Stimulated activated CD4-positive, alpha-beta T cell treated with anti-CD3 and anti-CD28 coated beads, Interleukin-15, amount 100 ng/mL, for 24 hours (primary cell): ENCODE measurements at regions not wholly inside any gene's neighbourhood (a gene's known extent, or its start where the extent isn't known, plus 50 kb on each side); places are given as distances from the start of the nearest gene placed in this dataset.

Source experiments
- DNase-seq: peaks from one replicate; pipeline ENCODE4 v3.0.0-alpha.2; 2020

DNA sequence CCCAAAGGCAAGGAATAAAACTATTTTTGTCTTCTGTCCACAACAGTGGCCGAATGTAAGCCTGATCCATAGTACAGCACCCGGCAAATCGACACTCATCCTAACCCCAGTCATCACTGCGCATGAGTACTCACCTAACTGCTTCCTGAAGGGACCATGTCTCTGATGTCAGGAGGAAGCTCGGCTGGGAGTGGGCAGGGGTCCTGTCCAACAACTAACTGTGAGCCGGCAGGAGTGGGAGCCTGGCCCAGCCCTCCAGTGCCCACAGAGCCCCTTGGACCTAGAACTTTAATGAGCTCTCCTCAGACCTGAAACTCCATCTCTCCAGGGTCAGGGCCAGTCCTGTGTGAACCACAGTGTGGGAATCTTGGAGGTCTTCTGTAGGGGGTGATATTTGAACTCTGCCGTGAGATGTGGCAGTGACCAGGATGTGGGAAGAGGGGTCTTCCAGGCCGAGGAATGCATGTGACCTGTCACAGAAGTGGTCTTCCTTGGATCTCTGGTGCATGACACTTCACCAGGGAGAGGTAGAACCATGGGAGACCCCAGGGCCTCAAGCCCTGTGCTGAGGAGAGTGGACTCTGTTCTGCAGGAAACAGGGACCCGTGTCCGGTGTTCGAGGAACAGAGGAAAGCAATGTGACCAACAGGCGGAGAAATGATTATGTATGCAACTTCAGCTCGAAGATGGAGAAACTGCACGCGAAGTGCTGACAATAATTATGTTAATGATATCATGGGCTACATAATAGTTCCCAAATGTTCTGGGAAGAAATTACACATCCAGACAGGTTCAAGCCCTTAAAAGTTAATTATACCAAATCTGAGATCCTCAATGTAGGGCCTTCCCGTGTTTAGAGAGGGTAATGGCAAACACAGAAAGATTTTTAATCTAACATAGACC, 240.1 kb upstream of the HDAC4 start:
- DNase-seq: no peak

DNA sequence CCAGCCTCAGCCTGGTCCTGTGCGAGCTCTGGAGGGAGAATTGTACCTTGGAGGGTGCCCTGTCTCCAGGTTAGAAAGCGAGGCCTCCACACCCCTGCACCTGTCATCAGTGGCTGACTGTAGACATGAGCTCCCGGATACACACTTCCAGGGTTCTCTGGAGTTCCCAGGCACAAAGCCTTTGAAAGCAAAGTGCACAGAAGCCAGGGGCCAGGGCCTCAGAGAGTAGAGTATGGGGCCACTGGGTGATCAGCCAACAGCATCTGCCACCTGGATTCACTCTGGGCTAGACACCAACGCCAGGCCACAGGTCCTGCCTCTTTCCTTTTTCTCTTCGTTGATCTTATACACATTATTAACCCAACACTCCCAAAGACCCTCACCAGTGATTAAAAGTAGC, 239.4 kb upstream of the HDAC4 start:
- DNase-seq: no peak

DNA sequence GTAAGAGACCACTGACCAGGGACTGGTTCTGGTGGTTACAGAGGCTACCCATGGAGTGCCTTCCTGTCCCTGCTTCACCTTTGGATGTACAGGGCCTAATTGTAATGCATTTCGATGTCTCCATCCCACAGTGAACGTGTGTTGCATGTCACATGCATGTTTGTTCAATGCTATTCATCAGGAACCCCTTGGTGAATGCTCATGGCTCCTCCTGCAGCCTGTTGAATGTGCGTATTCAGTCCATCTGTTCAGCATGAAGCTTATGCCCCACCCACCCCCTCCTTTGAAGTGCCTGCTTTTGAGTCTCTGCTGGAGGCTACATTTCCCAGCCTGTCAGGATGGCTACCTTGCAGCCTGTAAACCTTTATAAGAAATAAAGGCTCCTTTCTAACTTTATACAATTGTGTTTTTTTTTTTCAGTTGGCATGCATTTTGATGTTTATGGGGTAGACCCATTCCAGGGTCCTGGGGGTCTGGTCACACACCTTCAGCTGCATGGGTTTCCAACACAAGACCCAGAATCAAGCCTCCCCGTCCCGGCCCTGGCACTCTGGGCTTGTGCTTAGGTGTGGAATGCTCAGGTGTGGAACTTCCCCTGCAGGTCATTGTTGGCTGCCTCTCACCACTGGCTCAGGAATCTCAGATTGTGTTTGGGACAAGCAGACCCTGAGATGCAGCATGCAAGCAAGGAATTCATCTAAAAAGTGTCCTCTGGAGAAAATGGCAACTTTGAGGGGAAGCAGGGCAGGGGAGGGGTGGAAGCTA, 238.8 kb upstream of the HDAC4 start:
- no peak for DNase-seq

DNA sequence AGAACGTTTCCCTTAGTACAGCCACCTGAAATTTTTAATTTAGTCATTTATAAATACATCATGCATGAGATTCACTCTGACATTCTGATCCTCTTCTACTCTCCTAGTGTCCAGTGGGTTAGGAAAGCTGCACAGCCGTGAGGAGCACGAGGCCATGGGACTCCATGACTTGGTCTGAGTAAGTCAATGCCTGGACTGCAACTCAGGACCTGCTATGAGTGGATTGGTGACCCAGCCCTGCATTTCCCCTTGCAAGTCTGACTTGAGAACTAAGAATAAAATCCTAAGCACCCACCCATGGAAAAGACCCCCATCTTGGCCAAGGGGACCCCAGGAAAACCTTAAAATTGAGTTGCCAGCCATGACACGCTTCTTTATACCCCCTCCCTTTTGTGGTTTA, 237.6 kb upstream of the HDAC4 start:
- no peak for DNase-seq

DNA sequence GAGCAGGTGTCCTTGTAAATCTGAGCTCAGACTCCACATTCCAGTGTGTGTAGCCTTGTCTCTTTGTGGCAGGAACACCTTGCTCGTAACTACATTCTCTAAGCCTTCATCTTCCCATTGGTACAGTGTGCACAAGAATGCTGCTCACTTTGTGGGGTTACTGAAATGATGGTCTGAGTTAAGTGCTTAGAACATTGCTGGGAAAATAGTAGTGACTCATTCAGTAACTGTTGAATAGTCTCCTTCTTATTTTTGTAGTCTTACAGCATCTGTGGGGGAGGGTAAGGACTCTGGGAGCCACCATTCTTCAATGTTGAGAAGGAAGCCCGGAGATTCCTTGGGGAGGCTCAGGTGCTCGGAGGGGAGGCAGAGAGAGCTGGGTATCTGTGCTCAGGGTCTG, 236.0 kb upstream of the HDAC4 start:
- no peak for DNase-seq

DNA sequence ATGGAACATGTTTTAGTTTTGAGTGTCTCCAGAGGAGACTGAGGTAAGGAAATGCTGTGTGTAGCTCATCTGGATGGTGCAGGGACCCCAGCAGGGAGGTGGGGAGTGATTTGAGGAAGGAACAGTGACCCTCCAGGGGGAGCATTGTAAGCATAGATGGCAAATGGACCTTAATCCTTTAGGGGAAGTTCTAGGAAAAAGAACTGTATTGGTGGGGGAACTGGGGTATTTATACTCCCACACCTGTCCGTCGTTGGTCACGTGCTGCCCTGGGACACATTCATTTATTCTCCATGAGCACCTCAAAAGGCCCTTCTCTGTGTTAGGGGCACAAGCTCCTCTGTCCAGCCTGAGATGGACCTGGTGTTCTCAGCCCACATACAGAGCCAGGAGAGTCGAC, 233.9 kb upstream of the HDAC4 start:
- no peak for DNase-seq

DNA sequence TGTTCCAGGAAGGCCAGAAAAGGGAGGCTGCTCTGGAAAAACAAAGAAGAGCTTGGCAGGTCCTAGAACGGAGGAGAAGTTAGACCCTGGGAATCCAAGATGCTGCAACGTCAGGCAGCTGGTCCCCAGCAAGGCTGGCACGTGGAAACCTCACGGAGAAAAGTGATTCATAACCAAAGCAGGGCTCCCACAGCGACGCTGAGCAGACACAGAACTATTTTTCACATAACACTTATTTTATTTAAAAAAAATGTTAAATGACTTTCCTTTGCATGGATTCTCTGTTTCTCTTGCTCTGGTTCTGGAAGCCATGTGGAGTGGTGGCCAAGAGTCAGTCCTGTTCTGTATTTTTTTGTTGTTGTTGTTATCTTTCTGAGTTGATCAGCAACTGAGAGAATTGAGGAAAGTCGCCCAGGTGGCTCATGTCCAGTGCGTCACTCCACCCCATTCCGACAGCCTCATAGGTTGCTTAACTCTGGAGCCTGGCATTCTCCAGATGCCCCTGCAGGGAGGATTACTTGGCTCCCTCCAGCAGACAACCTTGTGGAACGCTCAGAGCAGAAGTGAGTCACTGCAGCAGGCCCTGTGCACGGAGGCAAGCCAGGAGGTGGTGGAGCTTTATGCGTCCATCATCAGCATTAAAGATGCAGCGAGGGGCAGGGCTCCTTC, 229.9 kb upstream of the HDAC4 start:
- DNase-seq: no peak

DNA sequence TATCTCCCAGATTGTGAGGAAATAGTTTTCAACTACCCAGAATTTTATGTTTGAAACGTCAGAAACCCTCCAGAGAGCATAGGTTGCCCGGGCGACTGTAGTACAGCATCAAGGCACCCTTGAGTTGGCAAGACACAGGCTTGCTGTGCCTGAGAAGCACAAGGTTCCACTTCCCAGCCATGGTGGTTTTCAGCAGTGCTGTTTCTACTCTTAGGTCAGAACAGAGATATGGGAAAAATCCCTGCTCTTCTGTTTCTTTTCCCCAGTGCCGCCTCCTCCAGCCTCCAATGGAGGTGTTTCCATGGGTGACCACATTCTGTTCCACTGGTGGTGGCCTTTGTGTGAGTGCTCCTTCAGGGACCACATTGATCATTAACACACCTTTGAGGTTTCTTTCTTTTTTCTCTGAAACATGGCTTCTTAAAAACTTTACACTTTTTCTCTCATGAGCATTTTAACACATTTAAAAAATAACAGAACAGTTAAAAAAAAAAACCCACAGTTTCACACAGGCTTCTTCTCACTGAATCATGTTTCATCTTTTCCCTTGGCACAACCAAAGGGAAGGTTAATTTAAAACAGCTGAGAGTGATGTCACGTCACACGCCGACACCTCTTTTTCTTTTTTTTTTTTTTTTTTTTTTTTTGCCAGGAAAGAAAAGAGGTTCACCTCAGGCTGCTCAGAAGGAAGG, 229.3 kb upstream of the HDAC4 start:
- DNase-seq: no peak

DNA sequence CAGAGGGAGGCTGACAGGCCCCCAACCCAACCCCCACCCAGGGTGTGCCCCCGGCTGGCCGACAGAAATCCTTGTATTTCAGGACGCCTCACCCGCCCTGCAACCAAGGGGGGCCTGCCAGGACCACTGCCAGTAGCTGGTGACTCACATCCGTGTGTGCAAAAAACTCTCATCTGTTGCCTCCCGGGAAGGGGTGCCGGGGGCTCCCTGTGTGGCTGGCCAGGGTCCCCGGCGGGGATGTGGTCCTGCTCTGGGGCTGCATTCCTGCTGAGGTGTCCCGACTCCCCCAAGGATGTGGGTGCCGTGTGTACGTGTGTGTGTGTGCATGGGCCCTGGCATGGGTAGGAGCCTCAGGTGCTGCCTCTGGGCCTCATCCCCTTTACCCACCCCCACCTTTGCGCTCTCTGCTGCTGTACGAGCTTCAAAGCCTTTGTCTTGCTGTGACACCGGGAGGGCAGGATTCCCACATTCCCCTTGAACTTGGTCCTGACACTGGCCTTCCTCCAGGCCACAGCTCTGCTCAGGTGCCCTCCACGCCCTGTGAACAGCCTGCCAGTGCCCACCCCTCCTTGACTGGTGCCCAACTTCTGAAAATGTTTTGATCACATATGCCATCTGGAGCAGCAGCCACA, 226.3 kb upstream of the HDAC4 start:
- no peak for DNase-seq

DNA sequence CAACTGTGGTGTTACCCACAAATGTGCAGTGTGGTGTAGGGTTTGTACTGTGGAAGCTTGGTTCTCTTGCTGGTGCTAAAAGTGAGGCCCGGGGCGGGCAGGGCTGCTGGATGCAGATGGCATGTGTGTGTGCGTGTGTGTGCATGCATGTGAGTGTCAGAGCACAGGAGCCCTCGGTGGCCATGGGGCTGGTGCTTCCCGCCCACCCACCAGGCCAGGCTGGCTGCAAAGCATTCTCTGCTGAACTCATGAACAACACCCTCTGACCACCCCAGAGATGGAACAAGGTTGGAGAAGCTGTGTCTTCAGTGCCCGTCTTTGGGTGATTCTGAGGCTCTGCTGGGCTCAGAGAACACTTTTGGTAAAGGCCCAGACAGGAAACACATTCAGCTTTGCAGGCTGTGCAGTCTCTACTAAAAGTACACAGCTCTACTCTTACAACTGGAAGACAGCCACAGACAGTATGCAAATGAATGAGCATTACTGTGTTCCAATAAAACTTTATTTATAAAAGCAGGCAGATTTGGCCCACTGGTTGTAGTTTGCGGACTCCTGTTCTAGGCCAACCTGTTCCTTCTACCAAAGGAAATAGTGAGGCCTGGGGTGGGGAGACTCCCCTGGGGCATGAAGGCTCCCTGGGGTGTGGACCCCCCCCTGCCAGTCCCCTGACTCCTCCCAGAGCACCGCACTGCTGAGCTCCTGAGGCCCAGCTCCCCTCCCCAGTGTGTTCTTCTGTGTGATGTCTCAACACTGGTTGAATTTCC, 225.3 kb upstream of the HDAC4 start:
- no peak for DNase-seq

DNA sequence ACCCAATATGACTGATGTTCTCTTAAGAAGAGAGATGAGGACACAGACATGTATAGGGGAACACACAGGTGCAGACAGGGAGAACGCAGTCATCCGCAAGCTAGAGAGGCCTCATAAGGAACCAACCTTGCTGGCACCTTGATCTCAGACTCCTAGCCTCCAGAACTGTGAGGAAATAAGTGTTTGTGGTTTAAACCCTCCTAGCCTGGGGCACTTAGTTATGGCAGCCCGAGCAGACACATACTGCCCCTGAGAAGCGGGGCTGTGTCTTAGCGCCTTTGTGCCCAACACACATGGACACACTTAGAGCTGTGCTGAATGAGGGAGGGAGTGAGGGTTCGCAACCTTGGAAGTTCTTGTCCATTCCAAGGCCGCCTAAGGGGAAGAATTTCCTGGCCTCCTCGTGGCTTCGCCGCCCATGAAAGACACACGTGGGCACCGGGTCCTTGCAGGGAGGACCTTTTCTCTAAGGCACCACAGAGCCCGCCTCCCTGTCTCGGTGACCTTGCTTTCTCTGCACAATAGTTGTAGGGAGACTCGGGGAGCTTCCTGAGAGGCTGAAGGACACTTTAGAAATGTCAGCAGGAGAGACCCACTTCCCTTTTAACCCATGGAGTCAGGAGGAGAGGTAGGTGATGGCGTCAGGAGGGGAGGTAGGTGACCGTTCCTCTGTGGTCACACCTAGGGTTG, 224.5 kb upstream of the HDAC4 start:
- no peak for DNase-seq

DNA sequence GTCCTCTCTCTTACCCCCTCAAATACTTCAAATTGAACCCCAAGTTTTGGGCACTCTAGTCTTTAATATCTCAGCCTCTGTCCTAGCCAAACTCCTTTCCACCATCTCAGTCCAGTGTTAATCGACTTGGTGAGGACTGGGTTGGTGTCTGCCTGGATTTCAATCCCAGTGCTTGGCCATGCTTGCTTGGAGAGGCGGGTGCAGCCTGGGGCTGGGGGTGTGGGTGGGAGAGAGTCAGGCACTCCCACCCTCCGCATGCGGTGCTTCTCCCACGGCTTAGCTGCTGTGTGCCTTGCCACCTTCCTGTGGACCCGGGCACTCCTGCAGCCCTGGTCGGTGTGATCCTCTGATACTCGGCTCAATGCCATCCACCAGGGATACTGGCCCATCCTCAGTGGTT, 220.8 kb upstream of the HDAC4 start:
- DNase-seq: no peak

DNA sequence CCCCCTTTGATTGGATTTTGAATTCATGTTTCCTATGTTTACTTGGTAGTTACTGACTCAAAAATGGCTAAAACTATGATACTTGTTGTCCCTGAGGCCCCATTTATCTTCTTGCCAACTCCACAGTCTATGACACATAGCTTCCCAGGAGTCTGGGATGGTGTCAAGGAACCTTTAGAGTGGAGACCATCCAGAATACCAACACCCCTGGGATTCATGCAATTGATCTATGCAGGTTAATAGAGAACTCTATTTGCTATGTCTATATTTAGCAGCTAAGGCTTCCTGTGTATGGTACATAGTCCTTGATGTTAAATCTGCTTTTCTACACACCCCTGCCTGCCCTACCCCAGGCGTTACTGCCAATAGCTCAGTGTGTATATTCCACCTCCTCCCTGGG, 218.5 kb upstream of the HDAC4 start:
- no peak for DNase-seq

DNA sequence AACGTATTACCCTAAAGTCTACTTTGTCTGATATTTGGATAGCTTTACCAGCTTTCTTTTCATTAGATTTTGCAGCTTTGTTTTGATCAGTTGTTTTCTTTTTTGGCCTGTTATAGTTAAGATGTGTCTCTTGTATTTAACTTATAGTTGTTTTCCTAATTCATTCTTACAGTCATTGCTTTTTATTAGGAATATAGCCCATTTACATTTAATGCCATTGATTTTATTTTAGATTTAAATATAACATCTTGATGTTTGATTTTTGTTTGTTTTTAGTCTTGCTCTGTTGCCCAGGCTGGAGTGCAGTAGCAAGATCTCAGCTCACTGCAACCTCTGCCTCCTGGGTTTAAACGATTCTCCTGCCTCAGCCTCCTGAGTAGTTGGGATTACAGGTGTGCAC, 215.9 kb upstream of the HDAC4 start:
- no peak for DNase-seq

DNA sequence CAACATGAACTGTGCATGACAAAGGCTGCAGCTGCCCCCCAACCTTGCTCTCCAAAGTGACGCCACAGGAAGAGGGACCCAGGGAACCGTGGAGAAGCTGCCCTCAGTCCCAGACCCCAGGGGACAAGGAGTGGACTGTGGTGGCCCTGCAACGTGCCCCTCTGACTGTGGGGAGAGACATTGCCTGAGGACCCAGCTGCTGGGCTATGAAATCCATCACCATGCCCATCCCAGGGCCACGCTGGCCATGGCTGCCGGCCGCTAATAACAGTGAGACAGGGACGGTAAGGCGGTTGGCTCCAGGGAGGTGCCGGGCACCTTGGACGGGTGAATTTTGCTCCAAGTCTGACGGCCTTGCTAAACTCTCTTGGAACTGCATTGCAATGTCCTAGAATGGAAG, 211.3 kb upstream of the HDAC4 start:
- DNase-seq: no peak

DNA sequence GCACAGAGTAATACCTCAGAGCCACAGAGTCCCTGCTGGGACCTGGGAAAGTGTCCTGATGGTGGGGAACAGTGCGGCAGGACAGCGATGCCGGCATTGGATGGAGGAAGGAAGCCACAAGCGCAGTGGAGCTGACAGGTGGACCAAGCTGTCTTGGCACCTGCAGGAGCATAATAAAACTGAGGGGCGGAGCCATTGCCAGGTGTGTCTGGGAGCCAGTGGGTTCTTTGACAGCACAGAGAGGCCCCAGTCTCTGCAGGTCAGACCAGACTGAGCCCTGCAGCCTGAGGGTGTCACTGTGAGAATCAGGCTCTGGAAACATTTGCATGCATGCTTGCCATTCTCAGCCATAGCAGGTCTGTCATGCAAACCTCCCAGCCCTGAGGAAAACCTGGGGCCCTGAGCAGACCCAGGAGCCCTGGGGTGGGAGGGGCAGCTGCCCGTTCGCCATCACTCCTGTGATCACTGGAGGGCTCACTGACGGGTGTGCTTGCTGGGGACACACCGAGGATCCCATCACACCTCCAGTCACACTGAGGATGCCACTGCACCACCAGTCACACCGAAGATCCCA, 210.5 kb upstream of the HDAC4 start:
- DNase-seq: no peak

DNA sequence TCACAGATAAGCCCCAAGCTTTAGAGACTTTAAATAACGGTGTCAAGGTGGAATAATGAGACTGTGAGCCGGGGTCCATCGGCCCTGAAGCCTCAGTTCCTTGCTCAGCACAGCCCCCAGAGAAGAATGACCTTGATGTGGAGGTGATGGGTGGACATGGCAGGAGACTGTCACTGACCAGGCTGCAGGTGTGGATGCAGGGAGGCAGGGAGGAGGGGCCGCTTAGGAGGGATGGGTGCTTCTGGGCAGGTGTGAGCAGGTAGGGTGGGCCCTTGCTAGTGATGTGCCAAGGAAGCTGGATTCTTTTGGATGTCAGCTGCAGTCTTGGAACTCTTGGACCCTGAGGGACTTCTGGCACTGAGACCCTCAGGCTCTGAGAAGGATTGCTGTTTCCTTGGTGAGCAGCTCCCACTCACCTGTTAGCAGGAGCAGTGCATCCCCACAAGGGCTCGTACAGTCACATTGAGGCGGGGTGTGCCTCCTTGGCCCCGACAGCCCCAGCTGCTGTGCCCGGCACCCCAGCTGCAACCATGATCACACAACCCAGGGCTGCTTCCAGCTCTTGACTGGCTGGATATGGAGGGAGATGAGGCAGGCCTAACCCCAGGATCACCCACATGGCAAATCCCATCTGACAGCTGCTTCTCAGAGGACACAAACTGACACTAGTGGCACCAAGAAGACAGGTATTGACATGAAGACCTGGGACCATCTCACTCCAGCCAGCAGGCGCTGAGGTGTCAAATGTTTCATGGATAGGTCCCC, 209.8 kb upstream of the HDAC4 start:
- DNase-seq: no peak

DNA sequence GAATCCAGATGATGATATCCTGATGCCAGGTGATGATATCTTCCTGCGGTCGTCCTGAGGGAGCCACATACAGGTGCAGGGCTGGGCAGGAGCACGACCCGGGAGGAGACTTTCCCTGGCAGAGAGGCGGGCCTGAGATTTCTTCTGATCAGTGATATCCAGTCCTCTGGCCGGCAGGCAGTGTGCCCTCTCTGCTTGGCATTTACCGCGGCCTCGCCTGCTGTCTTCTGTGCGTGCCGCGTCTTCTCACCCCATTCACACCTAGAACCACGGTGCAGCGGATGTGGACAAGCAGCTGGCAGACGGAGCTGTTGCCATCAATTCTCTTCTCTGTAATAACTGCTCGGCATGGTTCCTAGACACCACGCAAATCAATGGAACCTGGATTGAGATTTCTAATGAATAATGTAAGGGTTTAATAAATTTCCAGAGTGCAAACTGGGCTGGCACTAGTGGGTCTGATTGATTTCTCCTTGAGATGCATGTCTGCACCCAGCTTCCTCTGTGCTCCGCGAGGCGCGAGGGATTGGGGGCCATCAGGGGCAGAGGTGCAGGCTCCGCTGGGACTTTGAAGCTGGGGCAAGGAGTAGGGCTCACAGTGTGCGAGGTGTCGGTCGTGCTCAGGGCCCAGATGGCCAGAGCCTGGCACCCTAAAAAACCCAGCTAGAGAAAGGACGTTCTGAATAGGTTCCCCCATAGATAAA, 208.9 kb upstream of the HDAC4 start:
- DNase-seq: no peak

DNA sequence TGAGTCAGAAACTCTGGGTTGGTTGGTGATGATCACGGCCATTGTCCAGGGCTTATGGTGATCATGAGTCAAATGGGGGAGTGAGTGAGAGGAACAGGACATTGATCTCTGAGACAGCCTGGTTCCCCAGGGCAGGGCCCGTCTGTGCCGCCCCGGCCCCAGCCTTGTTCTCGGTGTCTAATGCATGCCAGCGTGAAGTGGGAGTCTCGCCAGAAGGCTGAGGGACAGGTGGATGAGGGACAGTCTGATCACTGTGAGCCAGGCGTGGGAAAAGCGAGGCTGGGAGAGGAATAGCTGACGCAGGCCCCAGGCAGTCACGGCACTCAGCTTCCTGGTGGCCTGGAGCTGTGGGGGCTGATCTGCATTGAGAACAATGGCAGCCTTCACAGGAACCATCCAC, 208.3 kb upstream of the HDAC4 start:
- DNase-seq: no peak
